Body of pancreas (tissue), 4 donors: ENCODE measurements at regions not wholly inside any gene's neighbourhood (a gene's known extent, or its start where the extent isn't known, plus 50 kb on each side); places are given as distances from the start of the nearest gene placed in this dataset.

Source experiments
- ATAC-seq: fragments of 150-250 bp; one replicate; pipeline ENCODE4 v1.9.1; 2016
- DNase-seq, 4 donors: peaks; one replicate each; pipeline ENCODE4 v3.0.0-alpha.2; 2019
- H3K27ac ChIP-seq, 4 donors: fragments of 200-600 bp; sonication (generic); 1 replicate in 3 of 4; 2 replicates in 1 of 4; pipeline versions ENCODE4 v1.5.1 to v1.6.1; 2016 to 2019; ENCODE audit warnings: mild to moderate bottlenecking in 1 of 4, mixed read lengths in 1 of 4, moderate library complexity in 1 of 4
- H3K27me3 ChIP-seq, 2 donors: fragments of 200-600 bp; sonication (generic); one replicate each; pipeline ENCODE4 v1.6.0; 2016; ENCODE audit warnings: mild to moderate bottlenecking in 1 of 2
- H3K36me3 ChIP-seq, 2 donors: fragments of 200-600 bp; sonication (generic); replicated peaks in 1 of 2; 2 replicates each; pipeline ENCODE4 v1.5.1; 2016; ENCODE audit warnings: low read depth in 2 of 2; ENCODE audit not compliant: insufficient read depth in 1 of 2
- H3K4me1 ChIP-seq: fragments of 200-600 bp; sonication (generic); one replicate; pipeline ENCODE4 v1.6.0; 2016
- H3K4me3 ChIP-seq, 2 donors: fragments of 200-600 bp; sonication (generic); 1 replicate in 1 of 2; 2 replicates in 1 of 2; pipeline ENCODE4 v1.5.1; 2016 to 2019
- H3K9me3 ChIP-seq, 3 donors: fragments of 200-600 bp; sonication (generic); 1 replicate in 2 of 3; 2 replicates in 1 of 3; pipeline ENCODE4 v1.5.1; 2016
- CTCF ChIP-seq, 7 experiments: fragments of 450-650 bp in 4 of 7; fragments of 200-600 bp in 3 of 7; sonication (generic) in 3 of 7; IDR thresholded peaks; one replicate each; pipeline ENCODE4 v1.5.1; 2016 to 2019; ENCODE audit warnings: antibody characterized with exemption in 7 of 7
- POLR2A ChIP-seq, 3 donors: fragments of 450-650 bp; IDR thresholded peaks; one replicate each; pipeline ENCODE4 v1.6.1; 2016; ENCODE audit warnings: antibody characterized with exemption in 3 of 3, mild to moderate bottlenecking in 2 of 3
- WGBS, 2 donors: methylation state at CpG; one replicate each; pipeline ENCODE4 v1.1.5; 2017; 5-methylcytosine and 5-hydroxymethylcytosine counted together
- intact Hi-C: fragments of 100-400 bp; cut with DNase I; formaldehyde crosslinking; loops from one replicate; pipeline ENCODE4 v1.15.1; 2023

GRCh38 chr10:127805950-127806349, 69.0 kb downstream of the FOXI2 start:
- TF ChIP-seq CTCF (IDR thresholded peaks at IDR 0.05) (no peak), POLR2A (IDR thresholded peaks at IDR 0.05) (no peak)
- DNase-seq (no peak), ATAC-seq (no peak)
- H3K4me3 ChIP-seq: no peak overlapping the region
- WGBS, 2 donors: 75% methylated on average over 3 of the region's 3 CpGs
- H3K27ac ChIP-seq: no peak overlapping the region
- H3K4me1 ChIP-seq: no peaks in the 10 kb centered on the region
- no peaks in the 10 kb centered on the region for H3K9me3 ChIP-seq
- H3K27me3 ChIP-seq: no peaks in the 10 kb centered on the region
- intact Hi-C loops: no loop called here
- H3K36me3 ChIP-seq: no peaks in the 10 kb centered on the region

GRCh38 chr10:127812041-127812440, 75.1 kb downstream of the FOXI2 start:
- H3K36me3 ChIP-seq: no peaks in the 10 kb centered on the region
- ATAC-seq: no peak
- DNase-seq: no peak
- H3K27ac ChIP-seq: no peak overlapping the region
- intact Hi-C loops: no loop called here
- H3K4me3 ChIP-seq: no peak overlapping the region
- no peak for TF ChIP-seq POLR2A (IDR thresholded peaks at IDR 0.05)
- WGBS, 2 donors: 49 to 65% methylated on average over 2 of the region's 2 CpGs
- no peaks in the 10 kb centered on the region for H3K4me1 ChIP-seq
- H3K9me3 ChIP-seq: no peaks in the 10 kb centered on the region
- no peaks in the 10 kb centered on the region for H3K27me3 ChIP-seq

GRCh38 chr10:127813290-127813689, 76.3 kb downstream of the FOXI2 start:
- H3K9me3 ChIP-seq: no peaks in the 10 kb centered on the region
- no peak for DNase-seq

GRCh38 chr10:127815147-127815546, 77.6 kb downstream of the CLRN3 start:
- Histone ChIP-seq H3K4me3 (no peak overlapping the region), H3K27ac (no peak overlapping the region), H3K4me1 (no peaks in the 10 kb centered on the region), H3K27me3 (no peaks in the 10 kb centered on the region), H3K9me3 (no peaks in the 10 kb centered on the region), H3K36me3 (no peaks in the 10 kb centered on the region)
- no peak for ATAC-seq
- WGBS, 2 donors: 58 to 73% methylated on average over 5 of the region's 5 CpGs
- TF ChIP-seq POLR2A (IDR thresholded peaks at IDR 0.05): no peak
- no peak for TF ChIP-seq CTCF (IDR thresholded peaks at IDR 0.05)
- intact Hi-C loops: no loop called here
- DNase-seq: no peak

More at GRCh38 chr10:127813290-127813689, 76.3 kb downstream of the FOXI2 start:
- no peaks in the 10 kb centered on the region for H3K4me1 ChIP-seq
- H3K27ac ChIP-seq: no peak overlapping the region
- no peak for TF ChIP-seq CTCF (IDR thresholded peaks at IDR 0.05)
- TF ChIP-seq POLR2A (IDR thresholded peaks at IDR 0.05): no peak
- WGBS, 2 donors: 9 to 17% methylated on average over 2 of the region's 2 CpGs
- H3K4me3 ChIP-seq: no peak overlapping the region
- intact Hi-C loops: no loop called here
- no peaks in the 10 kb centered on the region for H3K36me3 ChIP-seq
- H3K27me3 ChIP-seq: no peaks in the 10 kb centered on the region
- no peak for ATAC-seq

- Histone ChIP-seq H3K4me1 (no peaks in the 10 kb centered on the region), H3K36me3 (no peaks in the 10 kb centered on the region), H3K27ac (no peak overlapping the region), H3K4me3 (no peak overlapping the region), H3K27me3 (peaks cover 0 to 4% of the 10 kb centered on the region in 2 donors), H3K9me3 (peaks cover 0 to 11% (median 0%) of the 10 kb centered on the region in 3 donors)
- 48% methylated on average over 2 of the region's 2 CpGs for WGBS, 2 donors
- DNase-seq (no peak), ATAC-seq (no peak)
- intact Hi-C loops: no loop called here
- no peak for TF ChIP-seq POLR2A (IDR thresholded peaks at IDR 0.05)
- TF ChIP-seq CTCF (IDR thresholded peaks at IDR 0.05): no peak
These were observed 67.9 kb downstream of the CLRN3 start for GRCh38 chr10:127824826-127825225.
